Colonic mucosa (tissue), 4 donors: ENCODE measurements at regions not wholly inside any gene's neighbourhood (a gene's known extent, or its start where the extent isn't known, plus 50 kb on each side); places are given as distances from the start of the nearest gene placed in this dataset.
"Not testable (repeated sequence)": the region's sequence is repeated elsewhere in the genome, so short reads cannot be mapped to it uniquely, and the experiment has no call there.

Experiments used
- DNase-seq: peaks from one replicate; pipeline ENCODE4 v3.0.0-alpha.2; 2020
- H3K27ac ChIP-seq: fragments of 200-600 bp; one replicate; pipeline ENCODE4 v1.8.0; 2021
- H3K27me3 ChIP-seq: fragments of 200-600 bp; one replicate; pipeline ENCODE4 v1.8.0; 2021
- H3K36me3 ChIP-seq: fragments of 200-600 bp; one replicate; pipeline ENCODE4 v1.8.0; 2021
- H3K4me1 ChIP-seq: fragments of 200-600 bp; one replicate; pipeline ENCODE4 v1.8.0; 2021; ENCODE audit warnings: mild to moderate bottlenecking
- H3K4me3 ChIP-seq: fragments of 200-600 bp; one replicate; pipeline ENCODE4 v1.8.0; 2021
- H3K9ac ChIP-seq, 2 donors: one replicate each; pipeline ENCODE4 v1.7.0; 2013; ENCODE audit warnings: control low read depth in 2 of 2, low read depth in 2 of 2, low read length in 2 of 2
- H3K9me3 ChIP-seq: fragments of 200-600 bp; one replicate; pipeline ENCODE4 v1.8.0; 2021
- CTCF ChIP-seq: fragments of 200-600 bp; IDR thresholded peaks from one replicate; pipeline ENCODE4 v1.8.0; 2022; ENCODE audit warnings: antibody characterized with exemption, mild to moderate bottlenecking
- intact Hi-C: fragments of 100-400 bp; cut with DNase I; formaldehyde crosslinking; loops from one replicate; pipeline ENCODE4 v1.14.1; 2022
- donor health status: healthy.
- donor health status: DM: no; HTN: no; CAD: no.
- donor health status: DM: no; HTN: no; CAD: no.

GRCh38 chr7:112926018-112926417, 135.8 kb upstream of the TMEM168 start:
- no peak overlapping the region for H3K4me3 ChIP-seq
- no peaks in the 10 kb centered on the region for H3K4me1 ChIP-seq
- H3K27me3 ChIP-seq: no peaks in the 10 kb centered on the region
- H3K9me3 ChIP-seq: no peaks in the 10 kb centered on the region
- H3K9ac ChIP-seq: no peak overlapping the region
- no peak for DNase-seq
- no peak for TF ChIP-seq CTCF
- H3K36me3 ChIP-seq: no peaks in the 10 kb centered on the region
- intact Hi-C loops: no loop called here
- H3K27ac ChIP-seq: no peak overlapping the region

GRCh38 chr7:112922546-112922945, 132.4 kb upstream of the TMEM168 start:
- H3K4me3 ChIP-seq, DNase-seq, H3K27ac ChIP-seq, H3K36me3 ChIP-seq, H3K9me3 ChIP-seq, H3K27me3 ChIP-seq, H3K4me1 ChIP-seq, intact Hi-C loops, H3K9ac ChIP-seq: not testable (repeated sequence)

- H3K27me3 ChIP-seq, H3K4me1 ChIP-seq, H3K36me3 ChIP-seq, H3K9ac ChIP-seq, intact Hi-C loops, DNase-seq, H3K9me3 ChIP-seq, H3K27ac ChIP-seq, H3K4me3 ChIP-seq: not testable (repeated sequence)
These were observed 126.2 kb upstream of the TMEM168 start for GRCh38 chr7:112916431-112916830.

GRCh38 chr7:112908086-112908485, 117.9 kb upstream of the TMEM168 start:
- no peak overlapping the region for H3K9ac ChIP-seq
- intact Hi-C loops: no loop called here
- no peak overlapping the region for H3K4me3 ChIP-seq

GRCh38 chr7:112907658-112908057, 117.5 kb upstream of the TMEM168 start:
- Histone ChIP-seq H3K27me3 (no peaks in the 10 kb centered on the region), H3K9me3 (no peaks in the 10 kb centered on the region), H3K9ac (no peak overlapping the region), H3K27ac (no peak overlapping the region), H3K4me3 (no peak overlapping the region), H3K4me1 (no peaks in the 10 kb centered on the region), H3K36me3 (no peaks in the 10 kb centered on the region)
- no peak for TF ChIP-seq CTCF
- intact Hi-C loops: no loop called here
- DNase-seq: no peak

More at GRCh38 chr7:112908086-112908485, 117.9 kb upstream of the TMEM168 start:
- Histone ChIP-seq H3K4me1 (no peaks in the 10 kb centered on the region), H3K9me3 (no peaks in the 10 kb centered on the region), H3K36me3 (no peaks in the 10 kb centered on the region), H3K27ac (no peak overlapping the region), H3K27me3 (no peaks in the 10 kb centered on the region)
- DNase-seq: no peak
- no peak for TF ChIP-seq CTCF

- H3K27ac ChIP-seq: no peak overlapping the region
- H3K9me3 ChIP-seq: no peaks in the 10 kb centered on the region
- TF ChIP-seq CTCF: no peak
- DNase-seq: no peak
- intact Hi-C loops: no loop called here
- H3K4me1 ChIP-seq: no peaks in the 10 kb centered on the region
- H3K4me3 ChIP-seq: no peak overlapping the region
- no peaks in the 10 kb centered on the region for H3K36me3 ChIP-seq
- no peak overlapping the region for H3K9ac ChIP-seq
- no peaks in the 10 kb centered on the region for H3K27me3 ChIP-seq
These were observed 115.8 kb upstream of the TMEM168 start for GRCh38 chr7:112905950-112906349.

GRCh38 chr7:112905413-112905812, 115.2 kb upstream of the TMEM168 start:
- no peak overlapping the region for H3K4me3 ChIP-seq
- H3K27me3 ChIP-seq: no peaks in the 10 kb centered on the region
- no peak for TF ChIP-seq CTCF
- H3K27ac ChIP-seq: no peak overlapping the region
- intact Hi-C loops: no loop called here
- no peaks in the 10 kb centered on the region for H3K36me3 ChIP-seq
- DNase-seq: no peak
- no peaks in the 10 kb centered on the region for H3K4me1 ChIP-seq
- no peak overlapping the region for H3K9ac ChIP-seq
- H3K9me3 ChIP-seq: no peaks in the 10 kb centered on the region
